GM20000 (cell line): ENCODE measurements at regions not wholly inside any gene's neighbourhood (a gene's known extent, or its start where the extent isn't known, plus 50 kb on each side); places are given as distances from the start of the nearest gene placed in this dataset.
"Not testable (repeated sequence)": the region's sequence is repeated elsewhere in the genome, so short reads cannot be mapped to it uniquely, and the experiment has no call there.

ENCODE experiments used
- DNase-seq: peaks from one replicate; pipeline ENCODE4 v3.0.0; 2012; ENCODE audit warnings: low spot score
- CTCF ChIP-seq: IDR thresholded peaks from 2 replicates; pipeline ENCODE4 v1.5.1; 2012; ENCODE audit warnings: mild to moderate bottlenecking, control low read depth; ENCODE audit errors: extremely low read depth, missing control alignments

GRCh38 chr6:109255087-109255486 is 127.2 kb downstream of the CD164 start:
- TF ChIP-seq CTCF: no peak
- DNase-seq: no peak

GRCh38 chr6:109253366-109253765 is 128.9 kb downstream of the CD164 start:
- no peak for TF ChIP-seq CTCF
- DNase-seq: no peak

- no peak for TF ChIP-seq CTCF
- DNase-seq: no peak
Measured at GRCh38 chr6:109252261-109253041, 129.8 kb downstream of the CD164 start.

GRCh38 chr6:109251839-109252238 is 130.4 kb downstream of the CD164 start:
- no peak for TF ChIP-seq CTCF
- no peak for DNase-seq

GRCh38 chr6:109250544-109251156 is 131.6 kb downstream of the CD164 start:
- DNase-seq: not testable (repeated sequence)

GRCh38 chr6:109243863-109244825 is 138.1 kb downstream of the CD164 start:
- TF ChIP-seq CTCF: no peak
- DNase-seq: no peak

GRCh38 chr6:109242925-109243324 is 139.3 kb downstream of the CD164 start:
- no peak for DNase-seq

More at GRCh38 chr6:109242925-109243324, 139.3 kb downstream of the CD164 start:
- no peak for TF ChIP-seq CTCF
